ENCODE measurements at regions not wholly inside any gene's neighbourhood (a gene's known extent, or its start where the extent isn't known, plus 50 kb on each side); places are given as distances from the start of the nearest gene placed in this dataset.

- DNase-seq, result no peak
Measured at GRCh38 chr14:101123618-101124510, 220.3 kb upstream of the RTL1 start.

GRCh38 chr14:101124815-101125214 lies 221.3 kb upstream of the RTL1 start:
- no peak for DNase-seq

- no peak for DNase-seq
Measured at GRCh38 chr14:101125313-101125712, 221.8 kb upstream of the RTL1 start.

GRCh38 chr14:101125719-101126651 lies 222.5 kb upstream of the RTL1 start:
- no peak for DNase-seq

GRCh38 chr14:101126731-101127130 lies 223.2 kb upstream of the RTL1 start:
- DNase-seq, result no peak

- DNase-seq, result no peak
Measured at GRCh38 chr14:101127224-101127623, 223.7 kb upstream of the RTL1 start.

GRCh38 chr14:101128478-101129321 lies 225.2 kb upstream of the RTL1 start:
- no peak for DNase-seq

- DNase-seq, result no peak
Measured at GRCh38 chr14:101129521-101130167, 226.1 kb upstream of the RTL1 start.

- no peak for DNase-seq
Measured at GRCh38 chr14:101130861-101131260, 227.3 kb upstream of the RTL1 start.

- DNase-seq, result no peak
Measured at GRCh38 chr14:101131451-101131916, 228.0 kb upstream of the RTL1 start.

GRCh38 chr14:101132051-101132571 lies 228.6 kb upstream of the RTL1 start:
- no peak for DNase-seq

- DNase-seq, result no peak
Measured at GRCh38 chr14:101132588-101132987, 229.1 kb upstream of the RTL1 start.

- DNase-seq, result no peak
Measured at GRCh38 chr14:101133068-101133467, 229.5 kb upstream of the RTL1 start.

- no peak for DNase-seq
Measured at GRCh38 chr14:101134161-101134631, 230.7 kb upstream of the RTL1 start.

GRCh38 chr14:101134851-101135433 lies 231.4 kb upstream of the RTL1 start:
- no peak for DNase-seq

- DNase-seq, result no peak
Measured at GRCh38 chr14:101135796-101136742, 232.5 kb upstream of the RTL1 start.

GRCh38 chr14:101137234-101137633 lies 233.7 kb upstream of the RTL1 start:
- no peak for DNase-seq

GRCh38 chr14:101147848-101148247 lies 244.3 kb upstream of the RTL1 start:
- no peak for DNase-seq

- DNase-seq, result no peak
Measured at GRCh38 chr14:101150039-101150610, 246.6 kb upstream of the RTL1 start.
